GM18519 (cell line): ENCODE measurements at regions not wholly inside any gene's neighbourhood (a gene's known extent, or its start where the extent isn't known, plus 50 kb on each side); places are given as distances from the start of the nearest gene placed in this dataset.
A peak's percentile ranks its signal among the peaks of the same experiment; 100 is the strongest.

Experiments used
- ATAC-seq: cut with Tn5 transposase; IDR thresholded peaks from one replicate; pipeline ENCODE4 v1.9.1; 2021; ENCODE audit warnings: mild to moderate bottlenecking, moderate library complexity; ENCODE audit not compliant: unreplicated experiment, low FRiP score

- ATAC-seq: no peak
Measured at GRCh38 chr7:34263168-34263567, 357.8 kb downstream of the BMPER start.

- ATAC-seq: no peak
Measured at GRCh38 chr7:34269084-34269483, 363.7 kb downstream of the BMPER start.

GRCh38 chr7:34275624-34276023 lies 370.3 kb downstream of the BMPER start:
- no peak for ATAC-seq

GRCh38 chr7:34277016-34277802 lies 371.9 kb downstream of the BMPER start:
- no peak for ATAC-seq

GRCh38 chr7:34277803-34278199 lies 372.5 kb downstream of the BMPER start:
- ATAC-seq: no peak

GRCh38 chr7:34281260-34281659 lies 375.9 kb downstream of the BMPER start:
- ATAC-seq: no peak

- no peak for ATAC-seq
Measured at GRCh38 chr7:34282271-34282670, 375.7 kb upstream of the NPSR1 start.

- ATAC-seq: no peak
Measured at GRCh38 chr7:34296663-34297062, 361.4 kb upstream of the NPSR1 start.

GRCh38 chr7:34298492-34299013 lies 359.5 kb upstream of the NPSR1 start:
- ATAC-seq: no peak

GRCh38 chr7:34299066-34299465 lies 359.0 kb upstream of the NPSR1 start:
- ATAC-seq: no peak

- no peak for ATAC-seq
Measured at GRCh38 chr7:34307540-34307939, 350.5 kb upstream of the NPSR1 start.

GRCh38 chr7:34308595-34308994 lies 349.4 kb upstream of the NPSR1 start:
- ATAC-seq: no peak

- no peak for ATAC-seq
Measured at GRCh38 chr7:34309116-34309515, 348.9 kb upstream of the NPSR1 start.

GRCh38 chr7:34309584-34309983 lies 348.4 kb upstream of the NPSR1 start:
- no peak for ATAC-seq

GRCh38 chr7:34311591-34311990 lies 346.4 kb upstream of the NPSR1 start:
- no peak for ATAC-seq

GRCh38 chr7:34312624-34313023 lies 345.4 kb upstream of the NPSR1 start:
- no peak for ATAC-seq

- ATAC-seq: no peak
Measured at GRCh38 chr7:34313289-34313688, 344.7 kb upstream of the NPSR1 start.

GRCh38 chr7:34315032-34315431 lies 343.0 kb upstream of the NPSR1 start:
- no peak for ATAC-seq

GRCh38 chr7:34317039-34317438 lies 341.0 kb upstream of the NPSR1 start:
- no peak for ATAC-seq

- ATAC-seq: no peak
Measured at GRCh38 chr7:34320412-34320811, 337.6 kb upstream of the NPSR1 start.

GRCh38 chr7:34320926-34321661 lies 336.9 kb upstream of the NPSR1 start:
- peak; percentile 93 for ATAC-seq

- no peak for ATAC-seq
Measured at GRCh38 chr7:34322841-34323240, 335.2 kb upstream of the NPSR1 start.
